Left ventricle myocardium inferior (tissue), 1 donor: ENCODE measurements at regions not wholly inside any gene's neighbourhood (a gene's known extent, or its start where the extent isn't known, plus 50 kb on each side); places are given as distances from the start of the nearest gene placed in this dataset.
"Not testable (repeated sequence)": the region's sequence is repeated elsewhere in the genome, so short reads cannot be mapped to it uniquely, and the experiment has no call there.

ENCODE experiments used
- DNase-seq: peaks from one replicate; pipeline ENCODE4 v3.0.0-alpha.2; 2020
- H3K27ac ChIP-seq: fragments of 200-600 bp; replicated peaks from 2 replicates; pipeline ENCODE4 v1.8.0; 2021
- H3K27me3 ChIP-seq: fragments of 200-600 bp; 2 replicates; pipeline ENCODE4 v1.8.0; 2021; ENCODE audit warnings: low read depth
- H3K36me3 ChIP-seq: fragments of 200-600 bp; 2 replicates; pipeline ENCODE4 v1.8.0; 2021
- H3K4me1 ChIP-seq: fragments of 200-600 bp; 2 replicates; pipeline ENCODE4 v1.8.0; 2021
- H3K4me3 ChIP-seq: fragments of 200-600 bp; 2 replicates; pipeline ENCODE4 v1.8.0; 2021; ENCODE audit warnings: mild to moderate bottlenecking, moderate library complexity
- H3K9me3 ChIP-seq: fragments of 200-600 bp; replicated peaks from 2 replicates; pipeline ENCODE4 v1.8.0; 2021
- intact Hi-C: fragments of 100-400 bp; cut with micrococcal nuclease; formaldehyde crosslinking; loops from one replicate; pipeline ENCODE4 v1.11.0; 2022
- TF ChIP-seq, protein P1 (sequence below): fragments of 200-600 bp; IDR thresholded peaks from 2 replicates; pipeline ENCODE4 v1.8.0; 2021; ENCODE audit warnings: antibody characterized with exemption, mild to moderate bottlenecking, borderline replicate concordance
- donor health status: DM: no; HTN: yes; CAD: no; lungs with severe emphysema.

DNA sequence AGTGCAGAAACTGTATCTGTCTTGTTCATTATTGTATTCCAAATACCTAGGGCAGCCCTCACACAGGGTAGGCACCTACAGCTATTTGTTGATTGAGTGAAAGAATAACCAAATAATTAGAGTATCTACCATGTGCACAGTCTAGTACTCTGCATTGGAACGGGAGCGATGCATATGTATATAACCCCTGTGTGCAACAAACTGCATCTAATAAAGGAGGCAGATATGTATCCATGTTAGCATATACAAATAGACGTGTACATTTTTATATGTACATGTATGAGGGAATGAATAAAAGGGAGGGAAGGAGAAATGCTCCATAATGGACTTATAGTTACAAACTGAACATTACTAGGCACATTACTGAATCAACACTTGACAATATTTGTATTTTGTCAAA, 191.3 kb upstream of the PTPRZ1 start:
- intact Hi-C loops = no loop called here

GRCh38 chr7:121676168-121676567, 196.8 kb upstream of the PTPRZ1 start:
- Histone ChIP-seq H3K27ac (no peak overlapping the region), H3K27me3 (no peaks in the 10 kb centered on the region), H3K36me3 (no peaks in the 10 kb centered on the region), H3K4me1 (no peaks in the 10 kb centered on the region), H3K9me3 (no peaks in the 10 kb centered on the region), H3K4me3 (no peak overlapping the region)
- TF ChIP-seq, protein P1, sequence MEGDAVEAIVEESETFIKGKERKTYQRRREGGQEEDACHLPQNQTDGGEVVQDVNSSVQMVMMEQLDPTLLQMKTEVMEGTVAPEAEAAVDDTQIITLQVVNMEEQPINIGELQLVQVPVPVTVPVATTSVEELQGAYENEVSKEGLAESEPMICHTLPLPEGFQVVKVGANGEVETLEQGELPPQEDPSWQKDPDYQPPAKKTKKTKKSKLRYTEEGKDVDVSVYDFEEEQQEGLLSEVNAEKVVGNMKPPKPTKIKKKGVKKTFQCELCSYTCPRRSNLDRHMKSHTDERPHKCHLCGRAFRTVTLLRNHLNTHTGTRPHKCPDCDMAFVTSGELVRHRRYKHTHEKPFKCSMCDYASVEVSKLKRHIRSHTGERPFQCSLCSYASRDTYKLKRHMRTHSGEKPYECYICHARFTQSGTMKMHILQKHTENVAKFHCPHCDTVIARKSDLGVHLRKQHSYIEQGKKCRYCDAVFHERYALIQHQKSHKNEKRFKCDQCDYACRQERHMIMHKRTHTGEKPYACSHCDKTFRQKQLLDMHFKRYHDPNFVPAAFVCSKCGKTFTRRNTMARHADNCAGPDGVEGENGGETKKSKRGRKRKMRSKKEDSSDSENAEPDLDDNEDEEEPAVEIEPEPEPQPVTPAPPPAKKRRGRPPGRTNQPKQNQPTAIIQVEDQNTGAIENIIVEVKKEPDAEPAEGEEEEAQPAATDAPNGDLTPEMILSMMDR = no peak
- intact Hi-C loops = no loop called here
- DNase-seq = no peak

More for the DNA sequence above, 191.3 kb upstream of the PTPRZ1 start:
- TF ChIP-seq, protein P1 = no peak
- H3K27ac ChIP-seq = no peak overlapping the region
- DNase-seq = no peak
- H3K4me1 ChIP-seq = no peaks in the 10 kb centered on the region
- H3K36me3 ChIP-seq = no peaks in the 10 kb centered on the region
- no peaks in the 10 kb centered on the region for H3K27me3 ChIP-seq
- H3K9me3 ChIP-seq = no peaks in the 10 kb centered on the region
- no peak overlapping the region for H3K4me3 ChIP-seq

GRCh38 chr7:121674455-121674854, 198.5 kb upstream of the PTPRZ1 start:
- H3K36me3 ChIP-seq, intact Hi-C loops, H3K27ac ChIP-seq, H3K27me3 ChIP-seq, H3K9me3 ChIP-seq, DNase-seq, H3K4me3 ChIP-seq, H3K4me1 ChIP-seq: not testable (repeated sequence)

DNA sequence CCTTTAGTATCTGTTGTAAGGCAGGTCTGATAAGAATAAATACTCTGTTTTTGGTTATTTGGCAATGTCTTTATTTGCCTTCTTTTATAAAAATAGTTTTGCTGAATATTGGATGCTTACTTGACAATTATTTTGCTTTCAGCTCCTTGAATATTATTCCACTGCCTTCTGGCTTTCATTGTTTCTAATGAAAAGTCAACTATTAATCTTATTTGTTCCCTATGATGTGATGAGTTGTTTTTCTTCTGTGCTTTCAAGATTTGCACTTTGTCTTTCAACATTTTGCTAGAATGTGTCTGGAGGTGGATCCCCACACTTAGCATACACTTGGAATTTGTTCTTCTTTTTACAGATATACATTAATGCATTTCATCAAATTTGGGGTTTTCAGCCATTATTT, 203.8 kb upstream of the PTPRZ1 start:
- H3K27ac ChIP-seq = no peak overlapping the region

DNA sequence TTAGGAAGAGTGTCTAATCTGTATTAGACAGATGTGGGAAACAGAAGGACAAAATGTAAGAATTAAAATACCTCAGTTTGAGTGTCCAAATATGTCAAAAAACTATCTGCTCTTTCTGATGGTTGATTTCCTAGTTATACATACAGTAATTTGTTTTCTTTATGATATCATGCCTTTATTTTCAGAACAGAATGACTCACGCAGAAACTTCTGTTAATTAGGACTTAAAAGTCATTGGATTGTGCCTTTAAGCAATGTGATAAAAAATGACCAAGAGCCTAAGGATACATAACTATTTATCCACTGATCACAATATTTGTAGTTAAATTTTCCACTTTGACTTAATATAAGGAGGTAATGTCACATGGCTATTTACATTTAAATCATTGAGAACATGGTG, 206.7 kb upstream of the PTPRZ1 start:
- DNase-seq = no peak
- TF ChIP-seq, protein P1 = no peak
- Histone ChIP-seq H3K27me3 (no peaks in the 10 kb centered on the region), H3K36me3 (no peaks in the 10 kb centered on the region), H3K4me1 (no peaks in the 10 kb centered on the region), H3K4me3 (no peak overlapping the region), H3K27ac (no peak overlapping the region), H3K9me3 (peaks cover 22% of the 10 kb centered on the region)
- intact Hi-C loops = no loop called here

More for the DNA sequence above, 203.8 kb upstream of the PTPRZ1 start:
- Histone ChIP-seq H3K4me1 (no peaks in the 10 kb centered on the region), H3K27me3 (no peaks in the 10 kb centered on the region), H3K9me3 (peaks cover 22% of the 10 kb centered on the region), H3K36me3 (no peaks in the 10 kb centered on the region), H3K4me3 (no peak overlapping the region)
- intact Hi-C loops = no loop called here
- no peak for DNase-seq
- TF ChIP-seq, protein P1 = no peak

DNA sequence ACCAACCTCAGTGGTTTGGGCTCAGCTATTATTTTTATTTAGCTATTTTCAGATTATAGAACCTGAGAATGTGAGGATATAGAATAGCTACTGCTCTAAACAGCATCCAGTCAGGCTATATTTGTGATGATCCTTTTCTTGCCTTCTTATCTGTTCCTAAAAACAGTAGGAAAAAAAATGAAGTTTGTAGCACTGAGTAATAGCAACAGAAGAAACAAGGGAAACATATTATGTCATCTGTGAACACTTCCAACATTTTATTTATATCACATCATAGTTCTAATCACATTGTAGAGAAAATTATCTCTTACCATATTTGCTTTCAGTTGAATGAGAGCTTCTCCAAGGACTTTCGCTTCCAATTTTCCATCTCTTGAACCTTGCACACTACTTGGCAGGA, 229.6 kb upstream of the PTPRZ1 start:
- Histone ChIP-seq H3K9me3 (peaks cover 9% of the 10 kb centered on the region), H3K27ac (no peak overlapping the region), H3K27me3 (no peaks in the 10 kb centered on the region), H3K36me3 (no peaks in the 10 kb centered on the region), H3K4me1 (no peaks in the 10 kb centered on the region), H3K4me3 (no peak overlapping the region)
- TF ChIP-seq, protein P1 = no peak
- intact Hi-C loops = no loop called here
- no peak for DNase-seq
